Colonic mucosa (tissue), 4 donors: ENCODE measurements at regions not wholly inside any gene's neighbourhood (a gene's known extent, or its start where the extent isn't known, plus 50 kb on each side); places are given as distances from the start of the nearest gene placed in this dataset.
"Not testable (repeated sequence)": the region's sequence is repeated elsewhere in the genome, so short reads cannot be mapped to it uniquely, and the experiment has no call there.

Experiments
- DNase-seq: peaks from one replicate; pipeline ENCODE4 v3.0.0-alpha.2; 2020
- H3K27ac ChIP-seq: fragments of 200-600 bp; one replicate; pipeline ENCODE4 v1.8.0; 2021
- H3K27me3 ChIP-seq: fragments of 200-600 bp; one replicate; pipeline ENCODE4 v1.8.0; 2021
- H3K36me3 ChIP-seq: fragments of 200-600 bp; one replicate; pipeline ENCODE4 v1.8.0; 2021
- H3K4me1 ChIP-seq: fragments of 200-600 bp; one replicate; pipeline ENCODE4 v1.8.0; 2021; ENCODE audit warnings: mild to moderate bottlenecking
- H3K4me3 ChIP-seq: fragments of 200-600 bp; one replicate; pipeline ENCODE4 v1.8.0; 2021
- H3K9ac ChIP-seq, 2 donors: one replicate each; pipeline ENCODE4 v1.7.0; 2013; ENCODE audit warnings: control low read depth in 2 of 2, low read depth in 2 of 2, low read length in 2 of 2
- H3K9me3 ChIP-seq: fragments of 200-600 bp; one replicate; pipeline ENCODE4 v1.8.0; 2021
- intact Hi-C: fragments of 100-400 bp; cut with DNase I; formaldehyde crosslinking; loops from one replicate; pipeline ENCODE4 v1.14.1; 2022
- TF ChIP-seq, protein P1 (sequence below): fragments of 200-600 bp; IDR thresholded peaks from one replicate; pipeline ENCODE4 v1.8.0; 2022; ENCODE audit warnings: antibody characterized with exemption, mild to moderate bottlenecking
- donor health status: healthy.
- donor health status: DM: no; HTN: no; CAD: no.
- donor health status: DM: no; HTN: no; CAD: no.

DNA sequence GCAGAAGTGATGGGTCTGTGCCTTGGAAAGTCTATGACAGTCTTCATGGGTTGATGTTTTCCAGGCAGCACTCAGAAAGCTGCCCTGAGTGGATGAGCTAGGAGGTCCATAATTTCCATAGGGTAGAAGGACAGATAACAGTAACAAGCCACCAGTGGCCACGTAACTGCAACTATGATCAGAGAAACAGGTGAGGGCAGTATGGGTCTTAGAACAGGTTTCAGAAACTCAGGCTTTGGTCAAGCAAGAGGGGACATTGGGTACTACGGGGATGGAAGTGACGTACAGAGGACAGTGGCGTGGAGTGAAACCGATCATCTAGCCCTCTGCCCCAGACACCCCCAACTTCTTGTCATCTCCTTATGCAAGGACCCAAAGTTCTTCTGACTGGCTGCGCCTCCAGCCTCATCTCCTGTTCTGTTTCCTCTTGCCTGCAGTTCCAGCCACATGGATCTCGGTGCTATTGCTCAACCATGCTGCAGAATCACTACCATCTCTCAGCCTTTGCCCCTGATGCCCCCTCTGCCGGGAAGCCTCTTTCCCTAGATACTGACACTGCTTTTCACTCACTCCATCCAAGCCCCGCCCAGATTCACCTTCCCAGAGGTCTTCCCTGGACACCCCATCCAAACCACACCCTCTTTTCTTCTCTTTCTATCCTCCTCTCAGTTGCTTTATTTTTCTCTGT, 123.4 kb downstream of the MFAP3L start:
- H3K4me3 ChIP-seq = no peak overlapping the region
- no peak for DNase-seq
- intact Hi-C loops = no loop called here
- no peaks in the 10 kb centered on the region for H3K27me3 ChIP-seq
- H3K9ac ChIP-seq = no peak overlapping the region
- H3K9me3 ChIP-seq = no peaks in the 10 kb centered on the region
- TF ChIP-seq, protein P1, sequence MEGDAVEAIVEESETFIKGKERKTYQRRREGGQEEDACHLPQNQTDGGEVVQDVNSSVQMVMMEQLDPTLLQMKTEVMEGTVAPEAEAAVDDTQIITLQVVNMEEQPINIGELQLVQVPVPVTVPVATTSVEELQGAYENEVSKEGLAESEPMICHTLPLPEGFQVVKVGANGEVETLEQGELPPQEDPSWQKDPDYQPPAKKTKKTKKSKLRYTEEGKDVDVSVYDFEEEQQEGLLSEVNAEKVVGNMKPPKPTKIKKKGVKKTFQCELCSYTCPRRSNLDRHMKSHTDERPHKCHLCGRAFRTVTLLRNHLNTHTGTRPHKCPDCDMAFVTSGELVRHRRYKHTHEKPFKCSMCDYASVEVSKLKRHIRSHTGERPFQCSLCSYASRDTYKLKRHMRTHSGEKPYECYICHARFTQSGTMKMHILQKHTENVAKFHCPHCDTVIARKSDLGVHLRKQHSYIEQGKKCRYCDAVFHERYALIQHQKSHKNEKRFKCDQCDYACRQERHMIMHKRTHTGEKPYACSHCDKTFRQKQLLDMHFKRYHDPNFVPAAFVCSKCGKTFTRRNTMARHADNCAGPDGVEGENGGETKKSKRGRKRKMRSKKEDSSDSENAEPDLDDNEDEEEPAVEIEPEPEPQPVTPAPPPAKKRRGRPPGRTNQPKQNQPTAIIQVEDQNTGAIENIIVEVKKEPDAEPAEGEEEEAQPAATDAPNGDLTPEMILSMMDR = no peak
- no peaks in the 10 kb centered on the region for H3K36me3 ChIP-seq
- no peaks in the 10 kb centered on the region for H3K4me1 ChIP-seq
- H3K27ac ChIP-seq = no peak overlapping the region

DNA sequence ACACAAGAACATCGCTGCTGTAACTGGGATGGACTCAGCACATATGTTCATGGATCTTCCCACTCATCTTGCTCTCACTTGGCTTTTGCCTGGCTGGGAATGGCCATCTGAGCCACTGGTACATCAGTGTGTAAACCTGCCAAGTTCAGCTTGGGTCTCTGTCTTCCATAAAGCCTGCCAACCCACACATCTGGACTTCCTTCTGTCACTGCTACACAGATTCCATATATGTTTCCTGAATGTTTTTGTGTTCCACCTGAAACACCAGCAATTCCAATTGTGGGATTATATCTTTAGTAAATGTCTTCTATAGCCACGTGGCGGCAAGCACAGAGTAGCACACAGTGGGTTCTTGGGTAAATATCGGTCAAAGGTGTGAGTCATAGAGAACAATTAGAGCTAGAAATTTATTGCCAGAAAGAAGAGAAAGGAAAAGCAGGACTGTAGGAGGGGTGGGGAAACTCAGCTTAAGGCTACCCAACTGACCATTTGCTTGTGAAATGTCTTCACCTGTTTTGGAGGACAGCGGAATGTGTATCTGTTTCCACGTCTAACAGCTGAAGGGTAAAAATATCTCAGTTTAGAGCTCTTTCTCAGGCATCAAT, 125.9 kb downstream of the MFAP3L start:
- TF ChIP-seq, protein P1 = no peak
- no peaks in the 10 kb centered on the region for H3K27me3 ChIP-seq
- no peak overlapping the region for H3K27ac ChIP-seq
- H3K36me3 ChIP-seq = no peaks in the 10 kb centered on the region
- intact Hi-C loops = no loop called here
- DNase-seq = no peak
- no peak overlapping the region for H3K4me3 ChIP-seq
- H3K9ac ChIP-seq = no peak overlapping the region
- no peaks in the 10 kb centered on the region for H3K9me3 ChIP-seq
- no peaks in the 10 kb centered on the region for H3K4me1 ChIP-seq

DNA sequence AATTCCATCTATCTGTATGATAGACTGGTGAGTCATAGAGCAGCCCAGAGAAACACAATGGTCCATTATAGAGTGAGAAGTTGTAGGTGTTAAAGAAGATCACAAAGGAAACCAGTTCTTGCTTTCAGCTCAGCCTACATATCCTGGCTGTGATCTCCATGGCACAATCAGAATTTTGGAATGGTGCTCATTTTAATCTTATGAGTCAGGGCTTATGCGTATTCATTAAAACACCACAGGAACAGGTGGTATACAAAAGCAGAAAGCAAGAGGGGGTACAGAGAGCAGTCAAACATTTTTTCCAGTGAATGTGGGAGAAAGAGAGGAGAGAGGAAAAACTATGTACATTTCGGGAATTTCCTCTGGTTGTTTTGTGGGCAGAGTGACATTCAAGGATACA, 126.9 kb downstream of the MFAP3L start:
- intact Hi-C loops = no loop called here

DNA sequence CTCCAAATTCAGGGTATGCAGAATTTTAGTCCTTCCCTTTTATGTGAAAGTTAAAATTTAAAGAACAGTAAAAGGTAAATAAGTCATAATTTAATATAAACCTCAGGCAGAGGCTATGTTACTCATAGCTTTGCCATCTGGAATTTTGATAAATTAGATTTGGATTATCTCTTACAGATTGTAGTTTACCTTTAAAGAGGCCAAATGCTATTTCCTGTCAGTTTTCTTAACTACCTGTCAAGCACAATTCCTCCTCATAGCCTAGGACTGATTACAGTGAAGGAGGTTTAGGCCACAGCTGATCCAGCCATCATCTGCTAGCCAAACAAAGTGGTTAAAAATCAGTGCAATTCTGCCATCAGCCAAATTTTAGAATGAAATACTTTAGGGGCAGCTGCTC, 128.1 kb downstream of the MFAP3L start:
- Histone ChIP-seq H3K27me3 (no peaks in the 10 kb centered on the region), H3K27ac (no peak overlapping the region), H3K36me3 (no peaks in the 10 kb centered on the region), H3K4me1 (no peaks in the 10 kb centered on the region), H3K4me3 (no peak overlapping the region), H3K9ac (no peak overlapping the region), H3K9me3 (no peaks in the 10 kb centered on the region)
- intact Hi-C loops = no loop called here
- DNase-seq = no peak
- TF ChIP-seq, protein P1 = no peak

More for the DNA sequence above, 126.9 kb downstream of the MFAP3L start:
- Histone ChIP-seq H3K27me3 (no peaks in the 10 kb centered on the region), H3K9me3 (no peaks in the 10 kb centered on the region), H3K9ac (no peak overlapping the region), H3K4me3 (no peak overlapping the region), H3K27ac (no peak overlapping the region), H3K36me3 (no peaks in the 10 kb centered on the region), H3K4me1 (no peaks in the 10 kb centered on the region)
- TF ChIP-seq, protein P1 = no peak
- DNase-seq = no peak

DNA sequence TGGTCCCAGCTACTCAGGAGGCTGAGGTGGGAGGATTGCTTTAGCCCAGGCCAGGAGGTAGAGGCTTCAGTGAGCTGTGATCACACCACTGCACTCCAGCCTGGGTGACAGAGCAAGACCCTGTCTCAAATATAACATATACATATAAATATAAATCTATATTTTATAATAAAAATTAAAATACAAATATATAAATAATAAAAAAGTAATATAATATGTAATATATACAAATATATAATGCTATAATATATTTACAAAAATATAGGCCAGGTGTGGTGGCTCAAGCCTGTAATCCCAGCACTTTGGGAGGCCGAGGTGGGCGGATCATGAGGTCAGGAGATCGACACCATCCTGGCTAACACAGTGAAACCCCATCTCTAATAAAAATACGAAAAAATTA, 131.4 kb downstream of the MFAP3L start:
- intact Hi-C loops, H3K4me1 ChIP-seq, H3K27ac ChIP-seq, H3K36me3 ChIP-seq, H3K4me3 ChIP-seq, H3K27me3 ChIP-seq, DNase-seq, H3K9ac ChIP-seq, H3K9me3 ChIP-seq: not testable (repeated sequence)

DNA sequence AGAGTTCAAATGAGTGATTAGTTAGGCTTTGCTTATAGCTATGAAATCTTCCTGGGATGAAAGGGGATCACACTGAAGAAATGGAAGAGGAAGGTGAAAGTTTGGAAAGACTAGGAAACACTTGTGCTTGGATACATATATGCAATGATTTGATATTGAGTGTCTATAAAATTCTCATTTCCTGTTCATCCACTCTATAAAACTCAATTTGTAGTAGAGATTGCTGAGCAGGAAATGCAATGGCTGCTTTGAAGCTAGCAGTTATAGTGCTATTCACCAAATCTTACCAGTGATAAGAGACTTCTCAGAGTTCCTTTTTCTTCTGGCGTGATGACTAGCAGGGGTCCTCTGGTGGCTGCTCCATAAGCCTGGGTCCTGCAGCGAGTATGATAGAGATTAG, 128.1 kb upstream of the HPF1 start:
- H3K27me3 ChIP-seq = no peaks in the 10 kb centered on the region
- no peaks in the 10 kb centered on the region for H3K36me3 ChIP-seq
- H3K4me1 ChIP-seq = no peaks in the 10 kb centered on the region
- no peak overlapping the region for H3K4me3 ChIP-seq
- H3K9ac ChIP-seq = no peak overlapping the region
- no peak for DNase-seq
- H3K9me3 ChIP-seq = no peaks in the 10 kb centered on the region
- TF ChIP-seq, protein P1 = no peak
- intact Hi-C loops = no loop called here
- H3K27ac ChIP-seq = no peak overlapping the region
